ENCODE measurements at regions not wholly inside any gene's neighbourhood (a gene's known extent, or its start where the extent isn't known, plus 50 kb on each side); places are given as distances from the start of the nearest gene placed in this dataset.

- TF ChIP-seq CTCF (IDR thresholded peaks at IDR 0.05; ENCODE audit: insufficient read depth, low read depth, low read length) = no peak
- DNase-seq (ENCODE audit: low read depth) = no peak
- no peak overlapping the region for H3K4me3 ChIP-seq (ENCODE audit: low read depth, low read length)
Observed at GRCh38 chr10:121690152-121690848, 92.1 kb upstream of the FGFR2 start.

GRCh38 chr10:121687095-121687813 lies 89.0 kb upstream of the FGFR2 start:
- no peak for DNase-seq (ENCODE audit: low read depth)
- H3K4me3 ChIP-seq (ENCODE audit: low read depth, low read length) = no peak overlapping the region
- no peak for TF ChIP-seq CTCF (IDR thresholded peaks at IDR 0.05; ENCODE audit: insufficient read depth, low read depth, low read length)

GRCh38 chr10:121684276-121684675 lies 86.0 kb upstream of the FGFR2 start:
- no peak overlapping the region for H3K4me3 ChIP-seq (ENCODE audit: low read depth, low read length)
- DNase-seq (ENCODE audit: low read depth) = peak; percentile 91
- TF ChIP-seq CTCF (IDR thresholded peaks at IDR 0.05; ENCODE audit: insufficient read depth, low read depth, low read length) = no peak

GRCh38 chr10:121683816-121684215 lies 85.6 kb upstream of the FGFR2 start:
- DNase-seq (ENCODE audit: low read depth) = no peak
- no peak overlapping the region for H3K4me3 ChIP-seq (ENCODE audit: low read depth, low read length)
- TF ChIP-seq CTCF (IDR thresholded peaks at IDR 0.05; ENCODE audit: insufficient read depth, low read depth, low read length) = no peak

- no peak for TF ChIP-seq CTCF (IDR thresholded peaks at IDR 0.05; ENCODE audit: insufficient read depth, low read depth, low read length)
- H3K4me3 ChIP-seq (ENCODE audit: low read depth, low read length) = no peak overlapping the region
- no peak for DNase-seq (ENCODE audit: low read depth)
Observed at GRCh38 chr10:121683366-121683765, 85.1 kb upstream of the FGFR2 start.

- no peak for DNase-seq (ENCODE audit: low read depth)
- H3K4me3 ChIP-seq (ENCODE audit: low read depth, low read length) = no peak overlapping the region
- no peak for TF ChIP-seq CTCF (IDR thresholded peaks at IDR 0.05; ENCODE audit: insufficient read depth, low read depth, low read length)
Observed at GRCh38 chr10:121681997-121682687, 83.9 kb upstream of the FGFR2 start.

All from fibroblast of villous mesenchyme (primary cell).